IMR-90 (cell line): ENCODE measurements at regions not wholly inside any gene's neighbourhood (a gene's known extent, or its start where the extent isn't known, plus 50 kb on each side); places are given as distances from the start of the nearest gene placed in this dataset.

Source experiments
- ATAC-seq: fragments of 200-7000 bp; cut with Tn5 transposase; 2 replicates; pipeline ENCODE4 v1.9.1; 2020; ENCODE audit warnings: low read depth, mild to moderate bottlenecking, moderate library complexity
- BruUV-seq: library from RNA; stranded (reverse); fragments of 400-500 nt; replicated peaks from 2 replicates; lab custom pipeline; 2021; lab: Mats Ljungman, UMichigan
- CTCF ChIA-PET: fragments of 300-600 bp; formaldehyde crosslinking; extraction: SDS; loops from one replicate; lab custom pipeline; 2021; ENCODE audit warnings: antibody characterized with exemption; lab: Yijun Ruan, JAX
- POLR2A ChIA-PET: fragments of 300-600 bp; sonication (Branson Sonifier 250); formaldehyde crosslinking; loops from one replicate; lab custom pipeline; 2022; ENCODE audit warnings: antibody characterized with exemption; ENCODE audit not compliant: unreplicated experiment; lab: Charles Lee
- DNase-seq: peaks from one replicate; pipeline ENCODE4 v3.0.0; 2013
- H2AFZ ChIP-seq: replicated peaks from 2 replicates; pipeline ENCODE3; 2013; ENCODE audit warnings: low read length, mild to moderate bottlenecking; ENCODE audit not compliant: poor library complexity
- H2AK5ac ChIP-seq: 2 replicates; pipeline ENCODE4 v1.6.1; 2013; ENCODE audit warnings: low read depth, low read length, inconsistent platforms
- H2AK9ac ChIP-seq: replicated peaks from 2 replicates; pipeline ENCODE3; 2013; ENCODE audit warnings: mild to moderate bottlenecking, low read depth, low read length, moderate library complexity; ENCODE audit not compliant: poor library complexity
- H2BK120ac ChIP-seq: 2 replicates; pipeline ENCODE4 v1.6.1; 2013; ENCODE audit warnings: low read depth, low read length, inconsistent platforms
- H2BK15ac ChIP-seq: 3 replicates; pipeline ENCODE4 v1.6.1; 2013; ENCODE audit warnings: low read depth, low read length, inconsistent platforms
- H2BK20ac ChIP-seq: 2 replicates; pipeline ENCODE4 v1.6.1; 2013; ENCODE audit warnings: low read depth, mild to moderate bottlenecking, inconsistent platforms, low read length, moderate library complexity
- H2BK5ac ChIP-seq: 2 replicates; pipeline ENCODE4 v1.6.1; 2013; ENCODE audit warnings: mild to moderate bottlenecking, low read depth, low read length, inconsistent platforms; ENCODE audit not compliant: poor library complexity, severe bottlenecking
- H3K14ac ChIP-seq: replicated peaks from 2 replicates; pipeline ENCODE4 v1.6.1; 2013; ENCODE audit warnings: low read depth, low read length, inconsistent platforms
- H3K18ac ChIP-seq: 2 replicates; pipeline ENCODE4 v1.6.1; 2013; ENCODE audit warnings: low read depth, low read length, control low read depth
- H3K23ac ChIP-seq: 2 replicates; pipeline ENCODE4 v1.6.1; 2013; ENCODE audit warnings: low read depth, low read length, inconsistent platforms
- H3K27ac ChIP-seq: 2 replicates; pipeline ENCODE4 v1.5.1; 2013; ENCODE audit warnings: mild to moderate bottlenecking, control low read depth, low read length; ENCODE audit not compliant: insufficient read depth
- H3K27me3 ChIP-seq: 2 replicates; pipeline ENCODE4 v1.6.1; 2013; ENCODE audit warnings: low read length; ENCODE audit not compliant: control insufficient read depth, insufficient read depth
- H3K36me3 ChIP-seq: 2 replicates; pipeline ENCODE4 v1.6.1; 2013; ENCODE audit warnings: low read length, mixed read lengths; ENCODE audit not compliant: control insufficient read depth, insufficient read depth
- H3K4ac ChIP-seq: 2 replicates; pipeline ENCODE4 v1.6.1; 2013; ENCODE audit warnings: low read depth, low read length, inconsistent platforms
- H3K4me1 ChIP-seq: 2 replicates; pipeline ENCODE4 v1.6.1; 2013; ENCODE audit warnings: low read length, mixed read lengths; ENCODE audit not compliant: control insufficient read depth, insufficient read depth
- H3K4me2 ChIP-seq: 2 replicates; pipeline ENCODE4 v1.6.1; 2013; ENCODE audit warnings: low read depth, mild to moderate bottlenecking, control low read depth, low read length, moderate library complexity
- H3K4me3 ChIP-seq: 2 replicates; pipeline ENCODE4 v1.5.1; 2013; ENCODE audit warnings: low read depth, mild to moderate bottlenecking, control low read depth, low read length, moderate library complexity; ENCODE audit not compliant: insufficient read depth
- H3K56ac ChIP-seq: 2 replicates; pipeline ENCODE4 v1.6.1; 2013; ENCODE audit warnings: low read length, inconsistent platforms; ENCODE audit not compliant: insufficient read depth; ENCODE audit errors: extremely low read depth
- H3K79me1 ChIP-seq, 2 experiments: 2 replicates each; pipeline ENCODE4 v1.6.1; 2013; ENCODE audit warnings: low read length in 2 of 2, inconsistent platforms in 1 of 2, low read depth in 1 of 2
- H3K9ac ChIP-seq: 2 replicates; pipeline ENCODE4 v1.6.1; 2013; ENCODE audit warnings: low read depth, low read length, control low read depth
- H3K9me1 ChIP-seq: 2 replicates; pipeline ENCODE4 v1.6.1; 2013; ENCODE audit warnings: low read length, inconsistent platforms; ENCODE audit not compliant: insufficient read depth
- H3K9me3 ChIP-seq: 2 replicates; pipeline ENCODE4 v1.6.1; 2013; ENCODE audit warnings: low read length; ENCODE audit not compliant: control insufficient read depth, insufficient read depth
- H4K20me1 ChIP-seq: 2 replicates; pipeline ENCODE4 v1.6.1; 2013; ENCODE audit warnings: low read length, inconsistent platforms; ENCODE audit not compliant: insufficient read depth
- H4K5ac ChIP-seq: 2 replicates; pipeline ENCODE4 v1.6.1; 2013; ENCODE audit warnings: mild to moderate bottlenecking, low read depth, low read length, control low read depth
- H4K8ac ChIP-seq, 2 experiments: 2 replicates each; pipeline ENCODE4 v1.6.1; 2013; ENCODE audit warnings: low read depth in 2 of 2, low read length in 2 of 2, control low read depth in 1 of 2, inconsistent platforms in 1 of 2
- H4K91ac ChIP-seq: 2 replicates; pipeline ENCODE4 v1.6.1; 2013; ENCODE audit warnings: low read depth, low read length, inconsistent platforms; ENCODE audit not compliant: insufficient read depth
- BHLHE40 ChIP-seq: fragments of 150-350 bp; IDR thresholded peaks from 2 replicates; pipeline ENCODE4 v1.6.1; 2016; ENCODE audit warnings: mild to moderate bottlenecking, low read depth, low read length
- CEBPB ChIP-seq: IDR thresholded peaks from 2 replicates; pipeline ENCODE4 v1.6.1; 2012; ENCODE audit warnings: low read depth, low read length, improper control_type of control experiment
- CHD1 ChIP-seq: IDR thresholded peaks from 2 replicates; pipeline ENCODE4 v1.6.1; 2012; ENCODE audit warnings: low read depth, low read length, improper control_type of control experiment
- CTCF ChIP-seq: conservative IDR thresholded peaks from 2 replicates; pipeline ENCODE4 v1.5.1; 2012; ENCODE audit warnings: mild to moderate bottlenecking, low read depth, low read length, improper control_type of control experiment
- ELK1 ChIP-seq: fragments of 150-350 bp; IDR thresholded peaks from 2 replicates; pipeline ENCODE4 v1.6.1; 2016; ENCODE audit warnings: low read depth, mild to moderate bottlenecking, low read length, moderate library complexity, borderline replicate concordance
- FOS ChIP-seq: fragments of 150-350 bp; IDR thresholded peaks from 2 replicates; pipeline ENCODE4 v1.6.1; 2016; ENCODE audit warnings: low read depth, low read length
- MAFK ChIP-seq: IDR thresholded peaks from 2 replicates; pipeline ENCODE4 v1.6.1; 2012; ENCODE audit warnings: low read depth, low read length, improper control_type of control experiment
- MAZ ChIP-seq: IDR thresholded peaks from 2 replicates; pipeline ENCODE4 v1.6.1; 2012; ENCODE audit warnings: low read depth, mild to moderate bottlenecking, low read length, improper control_type of control experiment, moderate library complexity, borderline replicate concordance
- MXI1 ChIP-seq: IDR thresholded peaks from 2 replicates; pipeline ENCODE4 v1.6.1; 2012; ENCODE audit warnings: low read depth, mild to moderate bottlenecking, low read length, moderate library complexity, borderline replicate concordance
- NFE2L2 ChIP-seq: fragments of 150-350 bp; IDR thresholded peaks from 2 replicates; pipeline ENCODE4 v1.6.1; 2016; ENCODE audit warnings: low read depth, mild to moderate bottlenecking, low read length
- POLR2A ChIP-seq: IDR thresholded peaks from 2 replicates; pipeline ENCODE4 v1.6.1; 2012; ENCODE audit warnings: mild to moderate bottlenecking, low read depth, low read length
- RAD21 ChIP-seq: IDR thresholded peaks from 2 replicates; pipeline ENCODE4 v1.6.1; 2012; ENCODE audit warnings: low read length, improper control_type of control experiment
- RCOR1 ChIP-seq: IDR thresholded peaks from 2 replicates; pipeline ENCODE4 v1.6.1; 2012; ENCODE audit warnings: mild to moderate bottlenecking, low read length, improper control_type of control experiment; ENCODE audit not compliant: insufficient replicate concordance
- RFX5 ChIP-seq: IDR thresholded peaks from 2 replicates; pipeline ENCODE4 v1.8.0; 2012; ENCODE audit warnings: low read depth, mild to moderate bottlenecking, low read length, moderate library complexity
- USF2 ChIP-seq: fragments of 150-350 bp; IDR thresholded peaks from 2 replicates; pipeline ENCODE4 v1.6.1; 2017; ENCODE audit warnings: mild to moderate bottlenecking, antibody characterized with exemption, low read length, low read depth
- WGBS, 2 experiments: methylation state at CpG; one replicate each; pipeline versions ENCODE4 v1.1.5 to v1.1.7; 2013; ENCODE audit warnings: missing lambda C conversion rate in 2 of 2; ENCODE audit not compliant: insufficient read length in 1 of 2; ENCODE audit errors: extremely low coverage in 2 of 2; 5-methylcytosine and 5-hydroxymethylcytosine counted together
- dilution Hi-C: fragments of 300-500 bp; cut with HindIII; formaldehyde crosslinking; loops from one replicate; pipeline ENCODE4 v1.14.3; 2018; ENCODE audit warnings: low sequenced_read_pairs; ENCODE audit not compliant: unreplicated experiment
- in situ Hi-C: fragments of 300-500 bp; cut with MboI; formaldehyde crosslinking; loops from 3 replicates; pipeline ENCODE4 v1.14.3; 2019; ENCODE audit warnings: low sequenced_read_pairs, inconsistent platforms, mixed read lengths
- intact Hi-C: fragments of 100-400 bp; cut with micrococcal nuclease; formaldehyde crosslinking; loops from 2 replicates; pipeline ENCODE4 v1.10.0; 2022

- no peaks in the 10 kb centered on the region for H3K36me3 ChIP-seq
- H2BK20ac ChIP-seq: no peak overlapping the region
- ATAC-seq (no peak), DNase-seq (no peak)
- no peak overlapping the region for H4K91ac ChIP-seq
- intact Hi-C loops: no loop called here
- no peak overlapping the region for H3K4ac ChIP-seq
- H3K18ac ChIP-seq: no peak overlapping the region
- H3K9me1 ChIP-seq: no peaks in the 10 kb centered on the region
- ChIA-PET POLR2A (no interaction called here), CTCF (no interaction called here)
- peaks cover 11% of the 10 kb centered on the region for H3K9me3 ChIP-seq
- H4K20me1 ChIP-seq: no peaks in the 10 kb centered on the region
- H4K5ac ChIP-seq: no peak overlapping the region
- WGBS, 2 experiments: no CpG with 5 or more reads among the region's 2 CpGs
- no peak overlapping the region for H2BK5ac ChIP-seq
- H2AK9ac ChIP-seq: no peak overlapping the region
- dilution Hi-C loops: no loop called here
- H3K4me2 ChIP-seq: no peak overlapping the region
- H3K14ac ChIP-seq: no peak overlapping the region
- H2AFZ ChIP-seq: no peak overlapping the region
- no peak overlapping the region for H2BK120ac ChIP-seq
- TF ChIP-seq MAFK (no peak), NFE2L2 (no peak), FOS (no peak), MXI1 (no peak), POLR2A (no peak), MAZ (no peak), CTCF (no peak), CEBPB (no peak), USF2 (no peak), ELK1 (no peak), RCOR1 (no peak), RAD21 (no peak), BHLHE40 (no peak), CHD1 (no peak), RFX5 (no peak)
- no peak overlapping the region for H2BK15ac ChIP-seq
- H3K23ac ChIP-seq: no peak overlapping the region
- no peaks in the 10 kb centered on the region for H3K79me1 ChIP-seq
- no peaks in the 10 kb centered on the region for H3K27me3 ChIP-seq
- no peak overlapping the region for H2AK5ac ChIP-seq
- no peak overlapping the region for H3K56ac ChIP-seq
- H3K4me1 ChIP-seq: no peaks in the 10 kb centered on the region; the same call in 1 of the 2 replicates
- no peak overlapping the region for H3K27ac ChIP-seq
- H3K9ac ChIP-seq: no peak overlapping the region
- H3K4me3 ChIP-seq: no peak overlapping the region
- no peak overlapping the region for H4K8ac ChIP-seq
- in situ Hi-C loops: no loop called here
- no TSS peak for BruUV-seq
These were observed 312.3 kb downstream of the SPRY1 start for GRCh38 chr4:123708902-123709301.
